Right cardiac atrium (tissue), 5 donors: ENCODE measurements at regions not wholly inside any gene's neighbourhood (a gene's known extent, or its start where the extent isn't known, plus 50 kb on each side); places are given as distances from the start of the nearest gene placed in this dataset.

ENCODE experiments used
- ATAC-seq, 2 donors: fragments of 200-7000 bp; cut with Tn5 transposase; one replicate each; pipeline versions ENCODE4 v1.8.0 to v1.9.1; 2020; ENCODE audit warnings: moderate library complexity in 2 of 2, mild to moderate bottlenecking in 1 of 2
- DNase-seq, 3 donors: peaks; one replicate each; pipeline ENCODE4 v3.0.0-alpha.2; 2020
- H3K27ac ChIP-seq: one replicate; pipeline ENCODE4 v1.5.1; 2013; ENCODE audit warnings: mild to moderate bottlenecking, low read length, control low read depth, moderate library complexity
- H3K27me3 ChIP-seq: one replicate; pipeline ENCODE4 v1.6.1; 2013; ENCODE audit not compliant: control insufficient read depth, insufficient read depth
- H3K4me1 ChIP-seq: one replicate; pipeline ENCODE4 v1.6.1; 2013; ENCODE audit warnings: low read length; ENCODE audit not compliant: control insufficient read depth, insufficient read depth
- H3K4me3 ChIP-seq: one replicate; pipeline ENCODE4 v1.5.1; 2013; ENCODE audit warnings: low read length, control low read depth
- H3K9me3 ChIP-seq: one replicate; pipeline ENCODE4 v1.6.1; 2013; ENCODE audit warnings: low read length; ENCODE audit not compliant: control insufficient read depth
- WGBS: extraction: QIAGEN DNeasy Blood & Tissue Kit; methylation state at CpG from one replicate; pipeline ENCODE4 v1.1.7; 2013; 5-methylcytosine and 5-hydroxymethylcytosine counted together
- intact Hi-C, 4 donors: fragments of 100-400 bp; cut with DNase I; formaldehyde crosslinking; loops; one replicate each; pipeline versions ENCODE4 v1.11.0 to v1.14.0; 2022 to 2023
- donor health status: healthy with polysubstance abuse.
- donor health status: DM: no; HTN: yes; CAD: no.
- donor health status: DM: no; HTN: no; CAD: no.
- donor health status: DM: no; HTN: yes; CAD: no; lungs with severe emphysema.
- donor health status: DM: yes; HTN: yes; CAD: no.

DNA sequence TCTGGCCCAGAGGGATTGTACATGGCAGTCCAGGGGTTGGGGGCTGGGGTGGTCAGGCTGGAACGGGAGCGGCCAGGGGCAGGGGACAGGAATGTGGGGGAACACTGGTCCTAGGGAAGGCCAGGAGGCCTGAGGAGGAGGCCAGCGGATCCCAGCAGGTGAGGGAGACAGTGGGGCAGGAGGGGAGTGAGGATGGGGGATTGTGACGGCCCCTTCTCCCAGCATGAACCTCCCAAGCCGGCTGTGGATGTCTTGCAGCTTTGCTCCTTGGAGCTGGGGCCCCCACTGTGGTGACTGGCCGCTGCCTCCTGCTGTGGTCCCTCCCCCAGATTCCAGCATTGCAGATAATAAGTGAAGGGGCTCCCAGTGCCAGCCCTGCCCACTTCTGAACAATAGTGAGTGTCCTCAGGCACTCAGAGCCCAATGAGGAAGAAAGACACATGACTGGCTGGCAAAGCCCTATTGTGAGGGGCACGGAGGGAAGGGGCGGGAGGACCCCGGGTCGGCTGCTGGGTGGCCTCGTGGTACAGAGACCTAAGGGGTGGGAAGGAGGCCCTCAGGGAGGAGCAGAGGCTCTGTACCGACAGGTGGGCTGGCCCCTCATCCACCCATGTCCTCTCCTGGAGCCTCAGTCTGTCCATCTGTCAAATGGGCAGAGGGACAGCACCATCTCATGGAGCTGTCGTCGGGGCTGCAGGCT lies 215.0 kb downstream of the KIF26A start:
- DNase-seq (peak in 1 of 3 donors; percentile 51), ATAC-seq (no peak)
- Histone ChIP-seq H3K27me3 (no peaks in the 10 kb centered on the region), H3K4me3 (no peak overlapping the region), H3K4me1 (no peaks in the 10 kb centered on the region), H3K9me3 (no peaks in the 10 kb centered on the region), H3K27ac (no peak overlapping the region)
- intact Hi-C loops, result no loop called here
- 82% methylated on average over 14 of the region's 14 CpGs for WGBS

GRCh38 chr14:104353921-104354701 lies 215.7 kb downstream of the KIF26A start:
- Histone ChIP-seq H3K4me1 (no peaks in the 10 kb centered on the region), H3K27me3 (no peaks in the 10 kb centered on the region), H3K27ac (no peak overlapping the region), H3K9me3 (no peaks in the 10 kb centered on the region), H3K4me3 (no peak overlapping the region)
- intact Hi-C loops, result no loop called here
- ATAC-seq (peak; percentile 41 to 87), DNase-seq (peak; percentile 61 to 83 (median 71))
- 50% methylated on average over 22 of the region's 22 CpGs for WGBS

DNA sequence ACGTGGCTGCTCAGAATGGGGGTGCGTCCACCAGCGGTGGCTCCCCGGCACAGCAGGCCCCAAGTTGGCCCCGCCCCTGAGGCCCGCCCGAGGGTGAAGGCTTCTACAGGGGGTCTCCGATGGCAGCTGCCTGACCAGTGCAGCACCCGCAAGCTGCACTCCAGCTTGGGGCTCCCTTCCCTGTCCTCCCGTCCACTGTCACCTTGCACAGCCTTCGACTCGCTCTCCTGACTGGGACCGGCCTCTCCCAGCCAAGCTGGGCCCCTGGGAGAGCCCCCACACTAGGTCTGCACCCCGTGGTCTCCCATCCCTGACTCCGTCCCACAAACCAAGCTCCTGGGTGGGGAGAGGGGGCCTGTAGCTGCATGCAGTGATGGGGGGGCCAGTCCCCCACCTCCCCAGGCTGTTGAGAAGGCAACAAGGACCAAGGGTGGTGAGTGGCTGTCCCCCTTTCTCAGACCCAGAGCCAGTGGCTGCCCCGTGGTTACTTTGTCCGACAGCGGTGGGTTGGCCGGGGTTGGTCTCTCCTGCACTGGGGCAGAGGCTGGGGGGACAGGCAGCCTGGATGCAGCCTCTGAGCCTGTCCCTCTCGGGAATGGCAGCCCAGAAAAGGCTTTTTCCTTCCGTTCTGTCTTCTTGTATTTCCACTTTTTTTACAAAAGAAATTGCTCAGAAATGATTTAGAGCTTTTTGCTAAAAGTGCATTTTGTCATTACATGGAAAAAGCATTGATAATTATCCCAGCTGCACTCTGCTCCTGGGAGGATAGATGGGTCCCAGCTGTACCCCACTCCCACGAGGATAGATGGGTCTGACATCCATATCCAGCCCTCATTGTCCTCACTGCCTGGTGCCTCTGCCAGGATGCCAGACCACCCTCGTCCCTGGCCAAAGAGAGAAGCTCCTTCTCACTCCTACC lies 217.0 kb downstream of the KIF26A start:
- DNase-seq (peak in 1 of 3 donors; percentile 59), ATAC-seq (no peak)
- H3K9me3 ChIP-seq, result no peaks in the 10 kb centered on the region
- intact Hi-C loops, result no loop called here
- H3K4me1 ChIP-seq, result no peaks in the 10 kb centered on the region
- no peak overlapping the region for H3K4me3 ChIP-seq
- no peak overlapping the region for H3K27ac ChIP-seq
- WGBS, result 73% methylated on average over 23 of the region's 23 CpGs
- no peaks in the 10 kb centered on the region for H3K27me3 ChIP-seq

DNA sequence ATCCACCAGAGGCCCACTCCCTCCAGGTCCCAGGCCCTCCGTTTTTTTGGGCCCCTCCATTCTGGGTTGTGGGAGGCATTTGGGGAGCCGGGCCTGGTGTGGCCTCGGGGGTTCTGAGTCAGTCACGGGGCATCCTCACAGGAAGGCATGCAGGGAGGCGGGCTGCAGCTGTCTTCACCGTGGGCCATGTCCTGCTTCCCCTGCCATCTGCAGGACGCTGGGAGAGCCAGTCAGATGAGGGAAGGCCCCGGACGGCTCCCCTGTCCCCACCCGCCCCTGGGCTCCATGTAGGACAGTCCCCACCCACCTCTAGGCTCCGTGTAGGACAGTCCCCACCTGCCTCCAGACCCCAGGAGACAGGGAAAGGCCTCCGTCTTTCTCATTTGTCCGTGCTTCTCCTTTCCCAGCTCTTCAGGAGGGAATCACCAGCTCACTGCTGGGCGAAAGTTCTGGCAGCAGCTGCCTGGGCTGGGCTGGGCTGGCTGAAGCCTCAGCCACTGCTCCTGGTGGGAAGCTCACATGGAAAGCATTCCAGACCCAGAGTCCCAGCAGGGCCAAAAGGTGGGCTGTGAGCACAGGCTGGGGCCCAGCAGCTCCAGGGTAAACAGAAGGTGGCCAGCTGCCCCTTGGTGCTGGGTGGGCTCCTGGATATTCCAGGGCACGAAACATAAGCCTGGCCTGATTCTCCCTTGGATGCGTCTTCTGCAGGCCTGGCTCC lies 217.8 kb downstream of the KIF26A start:
- Histone ChIP-seq H3K4me3 (no peak overlapping the region), H3K27ac (no peak overlapping the region), H3K4me1 (no peaks in the 10 kb centered on the region), H3K9me3 (no peaks in the 10 kb centered on the region), H3K27me3 (no peaks in the 10 kb centered on the region)
- intact Hi-C loops, result no loop called here
- ATAC-seq, result no peak
- 65% methylated on average over 16 of the region's 16 CpGs for whole genome bisulfite sequencing
- DNase-seq, result peak in 2 of 3 donors; percentile 45 to 48

GRCh38 chr14:104356738-104357688 lies 218.6 kb downstream of the KIF26A start:
- 90% methylated on average over 30 of the region's 30 CpGs for whole genome bisulfite sequencing
- Histone ChIP-seq H3K27ac (no peak overlapping the region), H3K4me3 (no peak overlapping the region), H3K4me1 (no peaks in the 10 kb centered on the region), H3K9me3 (no peaks in the 10 kb centered on the region), H3K27me3 (no peaks in the 10 kb centered on the region)
- ATAC-seq (no peak), DNase-seq (peak in 1 of 3 donors; percentile 37)
- intact Hi-C loops, result no loop called here

DNA sequence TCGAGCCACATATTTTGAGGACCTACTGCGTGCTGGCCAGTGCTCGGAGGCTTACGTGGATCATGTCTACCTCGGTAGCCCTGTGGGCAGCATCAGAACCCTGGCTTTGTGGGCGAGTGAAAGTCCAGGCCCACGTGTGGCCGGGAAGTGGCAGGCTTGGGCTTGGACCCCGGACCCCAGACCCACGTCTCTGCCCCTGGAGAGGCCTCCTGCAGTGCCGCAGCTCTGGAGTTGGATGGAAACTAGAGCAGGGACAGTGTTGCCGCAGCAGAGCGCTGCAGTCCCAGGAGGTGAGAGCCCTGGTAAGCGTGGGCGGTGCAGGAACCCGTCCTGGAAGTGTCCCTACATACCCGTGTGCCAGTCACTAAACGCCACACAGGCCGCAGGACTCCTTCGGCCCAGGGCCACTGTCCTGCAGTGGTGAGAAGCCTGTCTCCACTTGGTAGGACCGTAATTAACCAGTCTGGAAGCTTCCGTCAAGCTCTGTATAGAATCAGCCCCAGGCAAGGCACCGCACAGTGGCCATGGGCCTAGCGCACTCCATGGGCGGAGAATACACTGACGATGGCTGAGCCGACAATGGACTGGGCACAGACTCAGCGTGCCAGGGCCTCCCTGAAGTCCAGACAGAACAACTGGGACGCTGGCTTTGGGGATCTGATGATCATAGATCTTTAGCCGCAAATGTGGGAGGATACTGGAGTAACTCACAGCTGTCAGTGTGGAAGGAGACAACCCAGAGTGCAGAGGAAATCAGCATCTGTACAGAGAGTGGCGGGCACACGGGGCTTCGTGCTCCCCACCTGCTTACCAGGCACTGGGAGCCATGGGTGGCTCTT lies 219.5 kb downstream of the KIF26A start:
- WGBS, result 91% methylated on average over 33 of the region's 33 CpGs
- Histone ChIP-seq H3K27me3 (no peaks in the 10 kb centered on the region), H3K27ac (no peak overlapping the region), H3K9me3 (no peaks in the 10 kb centered on the region), H3K4me1 (no peaks in the 10 kb centered on the region), H3K4me3 (no peak overlapping the region)
- DNase-seq (peak in 1 of 3 donors; percentile 29), ATAC-seq (no peak)
- intact Hi-C loops, result no loop called here

- no peaks in the 10 kb centered on the region for H3K4me1 ChIP-seq
- intact Hi-C loops, result no loop called here
- 84% methylated on average over 18 of the region's 18 CpGs for WGBS
- no peaks in the 10 kb centered on the region for H3K9me3 ChIP-seq
- ATAC-seq (no peak), DNase-seq (peak in 2 of 3 donors; percentile 39)
- H3K4me3 ChIP-seq, result no peak overlapping the region
- H3K27ac ChIP-seq, result no peak overlapping the region
- H3K27me3 ChIP-seq, result no peaks in the 10 kb centered on the region
These were observed 220.3 kb downstream of the KIF26A start for GRCh38 chr14:104358528-104359300.

GRCh38 chr14:104359301-104359968 lies 220.1 kb upstream of the C14orf180 start:
- Histone ChIP-seq H3K9me3 (no peaks in the 10 kb centered on the region), H3K4me1 (no peaks in the 10 kb centered on the region), H3K4me3 (no peak overlapping the region), H3K27ac (no peak overlapping the region), H3K27me3 (no peaks in the 10 kb centered on the region)
- peak in 1 of 3 donors; percentile 39 for DNase-seq
- ATAC-seq, result no peak
- intact Hi-C loops, result no loop called here
- WGBS, result 88% methylated on average over 14 of the region's 14 CpGs
